CD4-positive, alpha-beta T cell (primary cell): ENCODE measurements at regions not wholly inside any gene's neighbourhood (a gene's known extent, or its start where the extent isn't known, plus 50 kb on each side); places are given as distances from the start of the nearest gene placed in this dataset.

Source experiments
- ATAC-seq: fragments of 200-7000 bp; cut with Tn5 transposase; one replicate; pipeline ENCODE4 v1.10.0; 2022; ENCODE audit warnings: mild to moderate bottlenecking; ENCODE audit not compliant: poor library complexity
- CTCF ChIA-PET: fragments of 350-600 bp; sonication (Branson Sonifier 250); formaldehyde crosslinking; loops from one replicate; lab custom pipeline; 2021; ENCODE audit warnings: antibody characterized with exemption, inconsistent platforms; lab: Charles Lee
- POLR2A ChIA-PET: fragments of 350-600 bp; sonication (Branson Sonifier 250); formaldehyde crosslinking; loops from one replicate; lab custom pipeline; 2021; ENCODE audit warnings: antibody characterized with exemption, inconsistent platforms; lab: Charles Lee
- DNase-seq, 14 experiments: peaks; one replicate each; pipeline ENCODE4 v3.0.0-alpha.2; 2013 to 2020; ENCODE audit warnings: mixed read lengths in 2 of 14
- H3K27ac ChIP-seq, 2 donors: one replicate each; pipeline versions ENCODE4 v1.5.1 to v1.7.0; 2013; ENCODE audit warnings: low read length in 2 of 2, low read depth in 1 of 2, mild to moderate bottlenecking in 1 of 2
- H3K27me3 ChIP-seq, 2 experiments: 1 replicate in 1 of 2; 2 replicates in 1 of 2; pipeline versions ENCODE4 v1.6.1 to v1.7.0; 2013; ENCODE audit warnings: low read length in 2 of 2, control low read depth in 1 of 2, mild to moderate bottlenecking in 1 of 2, moderate library complexity in 1 of 2; ENCODE audit not compliant: insufficient read depth in 2 of 2, control insufficient read depth in 1 of 2
- H3K36me3 ChIP-seq: one replicate; pipeline ENCODE4 v1.6.1; 2013; ENCODE audit warnings: low read length, control low read depth; ENCODE audit not compliant: insufficient read depth
- H3K4me1 ChIP-seq: one replicate; pipeline ENCODE4 v1.6.1; 2013; ENCODE audit warnings: low read length, control low read depth; ENCODE audit not compliant: insufficient read depth
- H3K4me3 ChIP-seq: one replicate; pipeline ENCODE4 v1.5.1; 2013; ENCODE audit warnings: mild to moderate bottlenecking, low read length, moderate library complexity
- H3K9me3 ChIP-seq, 2 experiments: 1 replicate in 1 of 2; 2 replicates in 1 of 2; pipeline versions ENCODE4 v1.6.1 to v1.7.0; 2013; ENCODE audit warnings: low read length in 2 of 2, mild to moderate bottlenecking in 2 of 2, control low read depth in 1 of 2, moderate library complexity in 1 of 2; ENCODE audit not compliant: control insufficient read depth in 1 of 2, insufficient read depth in 1 of 2
- H3K27ac Mint-ChIP-seq: one replicate; pipeline ENCODE4 v1.8.0; 2020; ENCODE audit warnings: mixed read lengths
- H3K27me3 Mint-ChIP-seq: one replicate; pipeline ENCODE4 v1.8.0; 2021; ENCODE audit warnings: mixed read lengths
- H3K36me3 Mint-ChIP-seq: one replicate; pipeline ENCODE4 v1.8.0; 2021; ENCODE audit warnings: low read depth, mixed read lengths
- H3K4me1 Mint-ChIP-seq: one replicate; pipeline ENCODE4 v1.8.0; 2021; ENCODE audit warnings: low read depth, mixed read lengths
- H3K4me3 Mint-ChIP-seq: one replicate; pipeline ENCODE4 v1.8.0; 2020; ENCODE audit warnings: mild to moderate bottlenecking, mixed read lengths
- H3K9me3 Mint-ChIP-seq: one replicate; pipeline ENCODE4 v1.8.0; 2020; ENCODE audit warnings: mixed read lengths
- intact Hi-C, 2 experiments: fragments of 100-400 bp; cut with DNase I in 1 of 2; cut with micrococcal nuclease in 1 of 2; formaldehyde crosslinking; loops; one replicate each; pipeline versions ENCODE4 v1.15.1 to v1.9.0; 2023 to 2025; cut with DNase I, micrococcal nuclease
- TF ChIP-seq, protein P1 (sequence below): fragments of 200-600 bp; IDR thresholded peaks from one replicate; pipeline ENCODE4 v1.8.0; 2022; ENCODE audit warnings: antibody characterized with exemption, mild to moderate bottlenecking

DNA sequence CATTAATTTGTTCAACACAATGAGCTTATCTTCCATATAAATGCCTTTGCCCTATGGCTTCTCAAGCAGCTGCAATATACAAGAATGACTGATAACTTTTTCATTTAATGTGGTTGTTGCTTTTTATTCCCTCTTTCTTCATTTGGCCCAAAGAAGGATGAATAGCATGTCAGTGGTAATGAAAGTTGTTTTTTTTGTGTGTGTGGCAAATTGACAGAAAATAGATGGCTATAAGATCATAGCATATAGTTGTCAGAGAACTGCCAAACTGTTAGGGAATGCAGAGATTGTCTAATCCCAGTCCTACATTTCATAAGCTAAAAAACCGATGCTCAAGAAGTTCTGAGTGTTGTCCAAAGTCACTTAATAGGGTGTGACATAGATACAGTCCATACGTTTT, 244.3 kb downstream of the ACTR3 start:
- TF ChIP-seq, protein P1, sequence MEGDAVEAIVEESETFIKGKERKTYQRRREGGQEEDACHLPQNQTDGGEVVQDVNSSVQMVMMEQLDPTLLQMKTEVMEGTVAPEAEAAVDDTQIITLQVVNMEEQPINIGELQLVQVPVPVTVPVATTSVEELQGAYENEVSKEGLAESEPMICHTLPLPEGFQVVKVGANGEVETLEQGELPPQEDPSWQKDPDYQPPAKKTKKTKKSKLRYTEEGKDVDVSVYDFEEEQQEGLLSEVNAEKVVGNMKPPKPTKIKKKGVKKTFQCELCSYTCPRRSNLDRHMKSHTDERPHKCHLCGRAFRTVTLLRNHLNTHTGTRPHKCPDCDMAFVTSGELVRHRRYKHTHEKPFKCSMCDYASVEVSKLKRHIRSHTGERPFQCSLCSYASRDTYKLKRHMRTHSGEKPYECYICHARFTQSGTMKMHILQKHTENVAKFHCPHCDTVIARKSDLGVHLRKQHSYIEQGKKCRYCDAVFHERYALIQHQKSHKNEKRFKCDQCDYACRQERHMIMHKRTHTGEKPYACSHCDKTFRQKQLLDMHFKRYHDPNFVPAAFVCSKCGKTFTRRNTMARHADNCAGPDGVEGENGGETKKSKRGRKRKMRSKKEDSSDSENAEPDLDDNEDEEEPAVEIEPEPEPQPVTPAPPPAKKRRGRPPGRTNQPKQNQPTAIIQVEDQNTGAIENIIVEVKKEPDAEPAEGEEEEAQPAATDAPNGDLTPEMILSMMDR = no peak
- ChIA-PET POLR2A (no interaction called here), CTCF (no interaction called here)
- no peaks in the 10 kb centered on the region for H3K4me1 ChIP-seq
- intact Hi-C loops = no loop called here
- H3K9me3 Mint-ChIP-seq = peaks cover 4% of the 10 kb centered on the region
- H3K36me3 ChIP-seq = no peaks in the 10 kb centered on the region
- no peaks in the 10 kb centered on the region for H3K9me3 ChIP-seq
- no peak overlapping the region for H3K4me3 Mint-ChIP-seq
- no peak overlapping the region for H3K27ac ChIP-seq
- ATAC-seq = no peak
- H3K4me3 ChIP-seq = no peak overlapping the region
- H3K27ac Mint-ChIP-seq = no peak overlapping the region
- H3K27me3 ChIP-seq = peaks cover 0 to 7% of the 10 kb centered on the region in 2 experiments
- no peaks in the 10 kb centered on the region for H3K4me1 Mint-ChIP-seq
- H3K27me3 Mint-ChIP-seq = peaks cover 21% of the 10 kb centered on the region
- no peak for DNase-seq
- no peaks in the 10 kb centered on the region for H3K36me3 Mint-ChIP-seq

DNA sequence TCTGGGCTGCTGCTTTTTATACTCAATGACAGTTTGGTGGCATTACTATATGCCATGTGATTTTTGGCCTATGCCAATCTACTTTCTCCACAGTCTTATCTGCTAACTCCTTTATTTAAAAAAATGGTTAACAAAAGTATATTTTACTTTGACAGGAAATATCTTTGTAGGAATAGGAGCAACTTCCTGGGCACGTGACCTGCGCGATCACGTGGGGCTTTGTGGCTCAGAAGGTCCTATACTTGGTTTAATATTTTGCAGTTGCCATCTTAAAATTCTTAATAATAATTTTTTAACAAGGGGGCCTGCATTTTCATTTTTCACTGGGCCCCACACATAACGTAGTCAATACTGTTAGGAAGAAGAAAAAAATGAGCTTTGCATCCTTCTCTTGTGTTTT, 249.7 kb downstream of the ACTR3 start:
- ChIA-PET CTCF (no interaction called here), POLR2A (no interaction called here)
- H3K4me3 ChIP-seq = no peak overlapping the region
- TF ChIP-seq, protein P1 = no peak
- no peaks in the 10 kb centered on the region for H3K36me3 ChIP-seq
- intact Hi-C loops = no loop called here
- Mint-ChIP-seq H3K4me3 (no peak overlapping the region), H3K36me3 (no peaks in the 10 kb centered on the region), H3K27ac (no peak overlapping the region), H3K4me1 (no peaks in the 10 kb centered on the region), H3K27me3 (peaks cover 10% of the 10 kb centered on the region), H3K9me3 (peaks cover 4% of the 10 kb centered on the region)
- DNase-seq = no peak
- no peak overlapping the region for H3K27ac ChIP-seq
- ATAC-seq = no peak
- H3K4me1 ChIP-seq = no peaks in the 10 kb centered on the region
- no peaks in the 10 kb centered on the region for H3K9me3 ChIP-seq
- H3K27me3 ChIP-seq = no peaks in the 10 kb centered on the region

DNA sequence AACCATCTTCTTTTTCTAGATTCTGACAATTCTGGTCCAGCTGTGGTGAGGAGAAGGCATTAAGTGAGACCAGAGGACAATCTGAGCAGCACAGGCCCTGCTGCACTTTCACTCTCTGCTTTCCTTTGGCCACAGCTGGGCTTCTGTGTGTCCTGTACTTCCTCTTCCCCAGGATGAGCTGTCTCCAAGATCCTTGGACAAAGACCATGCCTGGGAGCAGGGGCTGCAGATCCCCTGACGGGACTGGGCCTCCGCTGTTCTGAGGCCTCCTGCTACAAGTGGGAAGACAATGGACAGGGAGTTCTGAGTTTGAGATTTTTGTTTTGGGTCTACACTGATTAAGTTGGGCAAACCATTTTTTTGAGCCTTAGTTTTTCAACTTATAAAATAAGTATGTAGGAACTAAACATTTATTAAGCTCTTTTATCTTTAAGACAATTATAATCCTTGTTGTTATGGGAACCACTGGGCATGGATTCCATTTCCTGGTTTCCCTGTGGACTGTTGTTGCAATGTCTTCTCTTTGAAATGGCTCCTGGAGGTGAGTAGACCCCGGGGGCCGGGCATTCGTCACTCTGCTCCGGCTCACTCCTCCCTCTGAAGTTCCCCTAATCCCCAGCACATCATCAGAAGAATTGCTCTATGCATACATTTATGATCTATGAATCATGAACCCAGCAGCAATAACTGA, 266.6 kb downstream of the ACTR3 start:
- DNase-seq (no peak), ATAC-seq (no peak)
- ChIA-PET POLR2A (no interaction called here), CTCF (no interaction called here)
- intact Hi-C loops = no loop called here
- Histone ChIP-seq H3K9me3 (no peaks in the 10 kb centered on the region), H3K27ac (no peak overlapping the region), H3K36me3 (no peaks in the 10 kb centered on the region), H3K4me3 (no peak overlapping the region), H3K4me1 (no peaks in the 10 kb centered on the region), H3K27me3 (peaks cover 0 to 9% of the 10 kb centered on the region in 2 experiments)
- Mint-ChIP-seq H3K27ac (no peak overlapping the region), H3K36me3 (no peaks in the 10 kb centered on the region), H3K4me1 (no peaks in the 10 kb centered on the region), H3K9me3 (no peaks in the 10 kb centered on the region), H3K4me3 (no peak overlapping the region), H3K27me3 (peaks cover 24% of the 10 kb centered on the region)
- TF ChIP-seq, protein P1 = no peak
